Heart right ventricle (tissue), 16 donors: ENCODE measurements at regions not wholly inside any gene's neighbourhood (a gene's known extent, or its start where the extent isn't known, plus 50 kb on each side); places are given as distances from the start of the nearest gene placed in this dataset.

Experiments
- ATAC-seq, 8 donors: fragments of 200-7000 bp; cut with Tn5 transposase; one replicate each; pipeline ENCODE4 v1.9.1; 2020; ENCODE audit warnings: mild to moderate bottlenecking in 8 of 8, moderate library complexity in 8 of 8, moderate number of reproducible peaks in 1 of 8
- DNase-seq, 2 donors: peaks; one replicate each; pipeline ENCODE4 v3.0.0-alpha.2; 2020
- H3K27ac ChIP-seq, 10 donors: fragments of 200-600 bp; sonication (generic) in 2 of 10; one replicate each; pipeline versions ENCODE4 v1.5.0 to v1.8.0; 2020 to 2022; ENCODE audit warnings: mild to moderate bottlenecking in 3 of 10
- H3K27me3 ChIP-seq, 7 donors: fragments of 200-600 bp; one replicate each; pipeline ENCODE4 v1.8.0; 2021 to 2022; ENCODE audit warnings: mild to moderate bottlenecking in 2 of 7
- H3K36me3 ChIP-seq, 9 donors: fragments of 200-600 bp; sonication (generic) in 1 of 9; one replicate each; pipeline versions ENCODE4 v1.5.0 to v1.8.0; 2020 to 2022; ENCODE audit warnings: mild to moderate bottlenecking in 2 of 9
- H3K4me1 ChIP-seq, 9 donors: fragments of 200-600 bp; sonication (generic) in 1 of 9; one replicate each; pipeline versions ENCODE4 v1.5.0 to v1.8.0; 2020 to 2022; ENCODE audit warnings: mild to moderate bottlenecking in 4 of 9
- H3K4me3 ChIP-seq, 10 donors: fragments of 200-600 bp; sonication (generic) in 2 of 10; one replicate each; pipeline versions ENCODE4 v1.5.0 to v1.8.0; 2020 to 2022; ENCODE audit warnings: mild to moderate bottlenecking in 7 of 10, moderate library complexity in 2 of 10
- H3K9me3 ChIP-seq, 11 donors: fragments of 200-600 bp in 10 of 11; sonication (generic) in 2 of 11; one replicate each; pipeline versions ENCODE4 v1.5.0 to v1.8.0; 2013 to 2022; ENCODE audit warnings: mild to moderate bottlenecking in 2 of 11, control low read depth in 1 of 11, moderate library complexity in 1 of 11
- WGBS, 2 donors: extraction: QIAGEN DNeasy Blood & Tissue Kit; methylation state at CpG; one replicate each; pipeline ENCODE4 v1.1.7; 2013; ENCODE audit warnings: inconsistent platforms in 1 of 2; 5-methylcytosine and 5-hydroxymethylcytosine counted together
- intact Hi-C, 10 donors: fragments of 100-400 bp; cut with DNase I; formaldehyde crosslinking; loops; one replicate each; pipeline versions ENCODE4 v1.11.1 to v1.14.2; 2022
- TF ChIP-seq, protein P1 (sequence below), 9 donors: fragments of 200-600 bp; sonication (generic) in 2 of 9; IDR thresholded peaks; one replicate each; pipeline versions ENCODE4 v1.5.0 to v1.8.0; 2021 to 2022; ENCODE audit warnings: antibody characterized with exemption in 9 of 9, mild to moderate bottlenecking in 5 of 9, moderate library complexity in 1 of 9
- donor health status: Arrhythmogenic right ventricular cardiomyopathy.
- donor health status: ischemic (EF 13 %, LVEDD 7.1; RV severe dilation, severe dysfunction).
- donor health status: healthy with polysubstance abuse.
- donor health status: DM: no; HTN: yes; CAD: no.
- donor health status: DM: no; HTN: no; CAD: no.
- donor health status: ischemic (EF 25% LVEDD 6.9; RV normal size, moderate dysfunction).
- donor health status: ischemic (EF 25% LVEDD 5.7; RV mildly dilated, moderate dysfunction).
- donor health status: healthy.
- donor health status: DM: yes; HTN: yes; CAD: no.
- donor health status: Ischemic cardiomyopathy.
- donor health status: ischemic (EF 35%, LVEDD 5.7; RV mildly dilated, moderate dysfunction).
- donor health status: nonischemic (EF 11% LVEDD 7.7; RV severe dilation, severe dysfunction).
- donor health status: DM: yes; HTN: yes; CAD: no.
- donor health status: PGD.
- donor health status: ischemic (EF 29% LVEDD 5.4; RV normal size, mild dysfunction).
- donor health status: nonischemic (EF 23%, LVEDD 6.1; RV moderate dilation, normal function).

DNA sequence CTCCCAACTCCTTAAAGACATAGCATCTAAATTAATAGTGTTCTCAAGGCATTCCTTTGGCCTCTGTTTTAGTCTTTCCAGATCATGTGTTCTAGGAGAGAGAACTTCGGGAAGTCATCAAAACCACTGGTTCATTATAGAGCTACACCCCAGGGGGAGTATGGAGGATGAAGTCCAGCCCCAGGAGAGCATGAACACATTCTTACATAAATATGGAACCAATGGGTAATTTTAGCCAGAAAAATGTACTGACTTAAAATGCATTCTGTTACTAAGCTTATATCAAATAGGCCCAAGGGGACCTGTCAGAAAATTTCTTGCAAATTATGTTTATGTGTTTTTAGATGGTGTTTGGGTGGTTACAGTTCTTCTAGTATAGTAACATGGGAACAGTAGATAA lies 165.2 kb downstream of the NTMT2 start:
- no peak for DNase-seq
- intact Hi-C loops, result no loop called here
- Histone ChIP-seq H3K9me3 (no peaks in the 10 kb centered on the region), H3K27ac (no peak overlapping the region), H3K4me1 (peaks cover 0 to 26% (median 9%) of the 10 kb centered on the region in 9 donors), H3K36me3 (no peaks in the 10 kb centered on the region), H3K4me3 (no peak overlapping the region), H3K27me3 (no peaks in the 10 kb centered on the region)
- 76 to 81% methylated on average over 1 of the region's 1 CpG for WGBS, 2 donors
- ATAC-seq, result no peak
- TF ChIP-seq, protein P1, sequence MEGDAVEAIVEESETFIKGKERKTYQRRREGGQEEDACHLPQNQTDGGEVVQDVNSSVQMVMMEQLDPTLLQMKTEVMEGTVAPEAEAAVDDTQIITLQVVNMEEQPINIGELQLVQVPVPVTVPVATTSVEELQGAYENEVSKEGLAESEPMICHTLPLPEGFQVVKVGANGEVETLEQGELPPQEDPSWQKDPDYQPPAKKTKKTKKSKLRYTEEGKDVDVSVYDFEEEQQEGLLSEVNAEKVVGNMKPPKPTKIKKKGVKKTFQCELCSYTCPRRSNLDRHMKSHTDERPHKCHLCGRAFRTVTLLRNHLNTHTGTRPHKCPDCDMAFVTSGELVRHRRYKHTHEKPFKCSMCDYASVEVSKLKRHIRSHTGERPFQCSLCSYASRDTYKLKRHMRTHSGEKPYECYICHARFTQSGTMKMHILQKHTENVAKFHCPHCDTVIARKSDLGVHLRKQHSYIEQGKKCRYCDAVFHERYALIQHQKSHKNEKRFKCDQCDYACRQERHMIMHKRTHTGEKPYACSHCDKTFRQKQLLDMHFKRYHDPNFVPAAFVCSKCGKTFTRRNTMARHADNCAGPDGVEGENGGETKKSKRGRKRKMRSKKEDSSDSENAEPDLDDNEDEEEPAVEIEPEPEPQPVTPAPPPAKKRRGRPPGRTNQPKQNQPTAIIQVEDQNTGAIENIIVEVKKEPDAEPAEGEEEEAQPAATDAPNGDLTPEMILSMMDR (IDR thresholded peaks at IDR 0.05), result no peak

GRCh38 chr1:170313306-170313705 lies 167.5 kb downstream of the NTMT2 start:
- H3K27me3 ChIP-seq, result no peaks in the 10 kb centered on the region
- intact Hi-C loops, result no loop called here
- 90 to 95% methylated on average over 3 of the region's 3 CpGs for WGBS, 2 donors
- no peak overlapping the region for H3K27ac ChIP-seq
- H3K4me3 ChIP-seq, result no peak overlapping the region
- TF ChIP-seq, protein P1 (IDR thresholded peaks at IDR 0.05), result no peak
- DNase-seq (no peak), ATAC-seq (no peak)
- no peaks in the 10 kb centered on the region for H3K9me3 ChIP-seq
- peaks cover 0 to 11% (median 5%) of the 10 kb centered on the region in 9 donors for H3K4me1 ChIP-seq
- H3K36me3 ChIP-seq, result no peaks in the 10 kb centered on the region

DNA sequence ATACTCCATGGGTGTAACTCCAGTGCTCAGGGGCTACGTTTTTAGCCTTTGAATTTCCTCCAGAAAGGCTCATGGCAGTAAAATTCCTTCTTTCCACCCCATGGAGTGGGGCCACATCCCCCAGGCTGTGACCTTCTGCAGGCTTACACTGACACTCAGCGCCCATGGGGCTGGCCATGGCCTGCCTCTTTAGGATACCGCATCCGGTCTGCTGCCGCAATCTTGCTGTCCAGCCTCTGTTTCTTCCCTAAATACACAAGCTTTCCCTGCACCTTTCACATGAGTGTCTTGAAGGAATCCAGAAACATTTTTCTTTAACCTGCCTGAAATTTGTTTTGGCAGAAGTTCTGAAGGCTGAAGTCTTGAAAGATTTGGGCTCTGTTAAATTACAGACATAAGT lies 170.5 kb downstream of the NTMT2 start:
- 77% methylated on average over 5 of the region's 5 CpGs for WGBS, 2 donors
- Histone ChIP-seq H3K4me1 (no peaks in the 10 kb centered on the region), H3K27me3 (no peaks in the 10 kb centered on the region), H3K27ac (no peak overlapping the region), H3K4me3 (no peak overlapping the region), H3K36me3 (no peaks in the 10 kb centered on the region), H3K9me3 (no peaks in the 10 kb centered on the region)
- intact Hi-C loops, result no loop called here
- ATAC-seq (no peak), DNase-seq (no peak)
- TF ChIP-seq, protein P1 (IDR thresholded peaks at IDR 0.05), result no peak

GRCh38 chr1:170318141-170318540 lies 172.4 kb downstream of the NTMT2 start:
- Histone ChIP-seq H3K36me3 (no peaks in the 10 kb centered on the region), H3K9me3 (peaks cover 0 to 1% (median 0%) of the 10 kb centered on the region in 11 donors), H3K27me3 (no peaks in the 10 kb centered on the region), H3K4me1 (no peaks in the 10 kb centered on the region), H3K27ac (no peak overlapping the region), H3K4me3 (no peak overlapping the region)
- ATAC-seq (no peak), DNase-seq (no peak)
- TF ChIP-seq, protein P1 (IDR thresholded peaks at IDR 0.05), result no peak
- WGBS, 2 donors, result 77 to 80% methylated on average over 1 of the region's 1 CpG
- intact Hi-C loops, result no loop called here

- H3K27ac ChIP-seq, result no peak overlapping the region
- ATAC-seq, result no peak
- H3K4me3 ChIP-seq, result no peak overlapping the region
- no peaks in the 10 kb centered on the region for H3K4me1 ChIP-seq
- H3K36me3 ChIP-seq, result no peaks in the 10 kb centered on the region
- intact Hi-C loops, result no loop called here
- no peak for DNase-seq
- H3K9me3 ChIP-seq, result peaks cover 0 to 7% (median 0%) of the 10 kb centered on the region in 11 donors
- H3K27me3 ChIP-seq, result no peaks in the 10 kb centered on the region
- TF ChIP-seq, protein P1 (IDR thresholded peaks at IDR 0.05), result no peak
Measured at GRCh38 chr1:170318736-170319135, 173.0 kb downstream of the NTMT2 start.
